Stomach (tissue), 4 donors: ENCODE measurements at regions not wholly inside any gene's neighbourhood (a gene's known extent, or its start where the extent isn't known, plus 50 kb on each side); places are given as distances from the start of the nearest gene placed in this dataset.

Source experiments
- CTCF ChIP-seq, 7 experiments: fragments of 450-650 bp in 4 of 7; fragments of 200-600 bp in 3 of 7; sonication (generic) in 3 of 7; IDR thresholded peaks; one replicate each; pipeline ENCODE4 v1.5.1; 2016 to 2019; ENCODE audit warnings: antibody characterized with exemption in 7 of 7, control low read depth in 2 of 7, mild to moderate bottlenecking in 1 of 7
- EP300 ChIP-seq: sonication (generic); formaldehyde crosslinking; IDR thresholded peaks from one replicate; pipeline ENCODE4 v1.6.1; 2017; ENCODE audit warnings: antibody characterized with exemption
- POLR2A ChIP-seq, 4 donors: fragments of 450-650 bp; IDR thresholded peaks; one replicate each; pipeline ENCODE4 v1.6.1; 2016; ENCODE audit warnings: antibody characterized with exemption in 4 of 4, control low read depth in 2 of 4, mild to moderate bottlenecking in 1 of 4, moderate library complexity in 1 of 4

GRCh38 chr20:55348223-55348622 is 657.1 kb downstream of the CBLN4 start:
- TF ChIP-seq CTCF (IDR thresholded peaks at IDR 0.05) (no peak), EP300 (no peak), POLR2A (IDR thresholded peaks at IDR 0.05) (no peak)
